H9 (cell line): ENCODE measurements at regions not wholly inside any gene's neighbourhood (a gene's known extent, or its start where the extent isn't known, plus 50 kb on each side); places are given as distances from the start of the nearest gene placed in this dataset.

ENCODE experiments used
- DNase-seq: peaks from one replicate; pipeline ENCODE4 v3.0.0-alpha.2; 2017
- H2AFZ ChIP-seq: one replicate; pipeline ENCODE4 v1.6.1; 2013; ENCODE audit warnings: mild to moderate bottlenecking, low read length, control low read depth, moderate library complexity
- H2AK5ac ChIP-seq: 2 replicates; pipeline ENCODE4 v1.6.1; 2013; ENCODE audit warnings: low read length, control low read depth, mixed read lengths; ENCODE audit not compliant: insufficient read length
- H2BK120ac ChIP-seq: one replicate; pipeline ENCODE4 v1.6.1; 2013; ENCODE audit warnings: low read depth, mild to moderate bottlenecking, low read length, control low read depth, inconsistent platforms; ENCODE audit not compliant: poor library complexity, severe bottlenecking
- H2BK12ac ChIP-seq: 2 replicates; pipeline ENCODE4 v1.6.1; 2013; ENCODE audit warnings: low read length, control low read depth, mixed read lengths, low read depth; ENCODE audit not compliant: insufficient read length
- H2BK15ac ChIP-seq: 2 replicates; pipeline ENCODE4 v1.6.1; 2013; ENCODE audit warnings: low read depth, low read length, control low read depth
- H2BK20ac ChIP-seq: one replicate; pipeline ENCODE4 v1.6.1; 2013; ENCODE audit warnings: low read depth, mild to moderate bottlenecking, low read length, control low read depth, inconsistent platforms; ENCODE audit not compliant: poor library complexity, severe bottlenecking
- H2BK5ac ChIP-seq: 2 replicates; pipeline ENCODE4 v1.6.1; 2013; ENCODE audit warnings: low read length, control low read depth, mixed read lengths; ENCODE audit not compliant: insufficient read length
- H3K14ac ChIP-seq: 2 replicates; pipeline ENCODE4 v1.6.1; 2013; ENCODE audit warnings: low read length, control low read depth; ENCODE audit not compliant: insufficient read depth
- H3K18ac ChIP-seq: 2 replicates; pipeline ENCODE4 v1.6.1; 2013; ENCODE audit warnings: low read depth, mild to moderate bottlenecking, mixed read lengths, low read length, control low read depth; ENCODE audit not compliant: insufficient read length
- H3K23ac ChIP-seq: 2 replicates; pipeline ENCODE4 v1.6.1; 2013; ENCODE audit warnings: low read length, control low read depth, mixed read lengths, low read depth; ENCODE audit not compliant: insufficient read length
- H3K23me2 ChIP-seq: 2 replicates; pipeline ENCODE4 v1.6.1; 2013; ENCODE audit warnings: low read depth, mild to moderate bottlenecking, mixed read lengths, low read length, control low read depth; ENCODE audit not compliant: insufficient read length, poor library complexity, severe bottlenecking
- H3K27ac ChIP-seq: 2 replicates; pipeline ENCODE4 v1.5.1; 2013; ENCODE audit warnings: low read length, control low read depth, mixed read lengths, low read depth; ENCODE audit not compliant: insufficient read length
- H3K27me3 ChIP-seq: 2 replicates; pipeline ENCODE4 v1.6.1; 2013; ENCODE audit warnings: low read length, control low read depth, inconsistent platforms; ENCODE audit not compliant: insufficient read depth
- H3K4ac ChIP-seq: 2 replicates; pipeline ENCODE4 v1.6.1; 2013; ENCODE audit warnings: low read depth, mild to moderate bottlenecking, control low read depth, inconsistent platforms, low read length, moderate library complexity
- H3K4me1 ChIP-seq: 2 replicates; pipeline ENCODE4 v1.6.1; 2013; ENCODE audit warnings: low read length, control low read depth, inconsistent platforms; ENCODE audit not compliant: insufficient read depth
- H3K4me2 ChIP-seq: 2 replicates; pipeline ENCODE4 v1.6.1; 2013; ENCODE audit warnings: low read length, control low read depth, mixed read lengths; ENCODE audit not compliant: insufficient read length, insufficient read depth
- H3K56ac ChIP-seq: 2 replicates; pipeline ENCODE4 v1.6.1; 2013; ENCODE audit warnings: low read depth, mild to moderate bottlenecking, mixed read lengths, low read length, control low read depth; ENCODE audit not compliant: insufficient read length
- H3K79me1 ChIP-seq: 2 replicates; pipeline ENCODE4 v1.6.1; 2013; ENCODE audit warnings: low read depth, mild to moderate bottlenecking, moderate library complexity, low read length, control low read depth, inconsistent platforms; ENCODE audit not compliant: insufficient read depth, poor library complexity, severe bottlenecking
- H3K79me2 ChIP-seq: 2 replicates; pipeline ENCODE4 v1.6.1; 2013; ENCODE audit warnings: low read length, control low read depth, inconsistent platforms; ENCODE audit not compliant: insufficient read depth
- H3K9ac ChIP-seq: 2 replicates; pipeline ENCODE4 v1.6.1; 2013; ENCODE audit warnings: low read length, control low read depth, mixed read lengths; ENCODE audit not compliant: insufficient read length; ENCODE audit errors: extremely low read depth
- H3K9me3 ChIP-seq: one replicate; pipeline ENCODE4 v1.6.1; 2013; ENCODE audit warnings: low read depth, low read length, inconsistent platforms; ENCODE audit not compliant: control insufficient read depth
- H3T11ph ChIP-seq: one replicate; pipeline ENCODE4 v1.6.1; 2013; ENCODE audit warnings: mild to moderate bottlenecking, low read length, control low read depth, inconsistent platforms
- H4K20me1 ChIP-seq: one replicate; pipeline ENCODE4 v1.6.1; 2013; ENCODE audit not compliant: control insufficient read depth, insufficient read length, insufficient read depth
- H4K5ac ChIP-seq: 2 replicates; pipeline ENCODE4 v1.6.1; 2013; ENCODE audit warnings: low read depth, mild to moderate bottlenecking, mixed read lengths, low read length, control low read depth; ENCODE audit not compliant: insufficient read length
- H4K8ac ChIP-seq: replicated peaks from 2 replicates; pipeline ENCODE4 v1.6.1; 2013; ENCODE audit warnings: low read length, control low read depth, mixed read lengths, low read depth; ENCODE audit not compliant: insufficient read length
- H4K91ac ChIP-seq: 2 replicates; pipeline ENCODE4 v1.6.1; 2013; ENCODE audit warnings: low read depth, mild to moderate bottlenecking, moderate library complexity, mixed read lengths, low read length, control low read depth; ENCODE audit not compliant: insufficient read length
- H3K27ac Mint-ChIP-seq, 3 experiments: 2 replicates in 2 of 3; 3 replicates in 1 of 3; pipeline ENCODE4 v1.8.0; 2020 to 2021; ENCODE audit warnings: mixed read lengths in 3 of 3, mild to moderate bottlenecking in 1 of 3, moderate library complexity in 1 of 3
- H3K27me3 Mint-ChIP-seq: 2 replicates; pipeline ENCODE4 v1.8.0; 2021; ENCODE audit warnings: low read depth, mild to moderate bottlenecking, moderate library complexity, mixed read lengths
- H3K36me3 Mint-ChIP-seq, 3 experiments: 2 replicates in 2 of 3; 3 replicates in 1 of 3; pipeline ENCODE4 v1.8.0; 2020 to 2021; ENCODE audit warnings: low read depth in 3 of 3, mixed read lengths in 3 of 3; ENCODE audit not compliant: insufficient read depth in 1 of 3
- H3K4me1 Mint-ChIP-seq, 2 experiments: 2 replicates each; pipeline ENCODE4 v1.8.0; 2020; ENCODE audit warnings: mixed read lengths in 2 of 2
- H3K4me3 Mint-ChIP-seq, 2 experiments: 2 replicates in 1 of 2; 3 replicates in 1 of 2; pipeline ENCODE4 v1.8.0; 2020 to 2021; ENCODE audit warnings: mild to moderate bottlenecking in 2 of 2, mixed read lengths in 2 of 2, moderate library complexity in 1 of 2
- H3K9me3 Mint-ChIP-seq, 2 experiments: 2 replicates in 1 of 2; 3 replicates in 1 of 2; pipeline ENCODE4 v1.8.0; 2020; ENCODE audit warnings: mild to moderate bottlenecking in 2 of 2, mixed read lengths in 2 of 2, moderate library complexity in 1 of 2
- CTCF ChIP-seq: fragments of 200-600 bp; sonication (generic); conservative IDR thresholded peaks from 3 replicates; pipeline ENCODE4 v1.8.0; 2021; ENCODE audit warnings: antibody characterized with exemption, mild to moderate bottlenecking
- WGBS: extraction: QIAGEN DNeasy Blood & Tissue Kit; methylation state at CpG from one replicate; pipeline ENCODE4 v1.1.7; 2013; ENCODE audit warnings: missing lambda C conversion rate, low lambda C conversion rate, mixed read lengths; ENCODE audit not compliant: insufficient read length; ENCODE audit errors: extremely low coverage; 5-methylcytosine and 5-hydroxymethylcytosine counted together

- no peak for DNase-seq
- Histone ChIP-seq H3K9ac (no peak overlapping the region), H3K18ac (no peak overlapping the region), H2BK20ac (no peak overlapping the region), H4K91ac (no peak overlapping the region), H3K23me2 (no peaks in the 10 kb centered on the region), H2AK5ac (no peak overlapping the region), H3K56ac (no peak overlapping the region), H2AFZ (no peak overlapping the region), H3K9me3 (no peaks in the 10 kb centered on the region), H3K4ac (no peak overlapping the region), H3K27me3 (no peaks in the 10 kb centered on the region), H3K14ac (no peak overlapping the region), H4K8ac (no peak overlapping the region), H3K27ac (no peak overlapping the region), H2BK15ac (no peak overlapping the region), H3K79me1 (no peaks in the 10 kb centered on the region), H2BK120ac (no peak overlapping the region), H3T11ph (no peak overlapping the region), H2BK5ac (no peak overlapping the region), H3K4me1 (no peaks in the 10 kb centered on the region; the same call in 1 of the 2 replicates), H4K5ac (no peak overlapping the region), H3K4me2 (no peak overlapping the region), H2BK12ac (no peak overlapping the region), H3K23ac (no peak overlapping the region), H4K20me1 (no peaks in the 10 kb centered on the region), H3K79me2 (no peaks in the 10 kb centered on the region)
- Mint-ChIP-seq H3K4me1 (peaks cover 13 to 14% of the 10 kb centered on the region in 2 experiments), H3K27ac (no peak overlapping the region), H3K9me3 (peaks cover 13 to 19% of the 10 kb centered on the region in 2 experiments), H3K27me3 (no peaks in the 10 kb centered on the region; the same call in 1 of the 2 replicates), H3K36me3 (peaks cover 6 to 25% (median 13%) of the 10 kb centered on the region in 3 experiments), H3K4me3 (no peak overlapping the region)
- WGBS = no CpG with 5 or more reads among the region's 3 CpGs
- TF ChIP-seq CTCF = no peak
Observed at GRCh38 chr4:124907881-124908280, 195.3 kb upstream of the ANKRD50 start.
